ENCODE measurements at regions not wholly inside any gene's neighbourhood (a gene's known extent, or its start where the extent isn't known, plus 50 kb on each side); places are given as distances from the start of the nearest gene placed in this dataset.

DNA sequence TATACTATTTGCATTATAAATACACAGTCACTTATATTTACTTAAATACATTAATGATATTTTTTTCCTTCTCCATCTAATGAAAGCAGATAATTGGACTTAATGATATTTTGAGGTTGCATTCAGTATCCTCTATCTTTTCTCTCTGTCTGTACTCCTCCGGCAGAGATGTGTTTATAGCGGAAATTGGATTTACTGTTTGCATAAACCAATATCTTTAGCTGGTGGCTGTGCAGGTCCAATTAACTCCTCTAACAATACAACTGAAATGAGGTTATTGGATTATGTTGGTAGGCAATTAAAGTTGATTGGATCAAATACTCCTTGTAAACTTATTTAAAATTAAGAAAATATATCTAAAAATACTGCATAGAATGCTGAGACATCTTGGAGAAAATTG is 1044.2 kb upstream of the SORCS1 start:
- Histone ChIP-seq H3K27me3 (ENCODE audit: low read length) (no peaks in the 10 kb centered on the region), H3K4me2 (ENCODE audit: low read depth, low read length, poor library complexity, severe bottlenecking) (no peak overlapping the region), H4K20me1 (ENCODE audit: low read depth, low read length) (no peaks in the 10 kb centered on the region), H3K9ac (ENCODE audit: low read length) (no peak overlapping the region), H3K27ac (ENCODE audit: low read depth, low read length) (no peak overlapping the region), H3K9me2 (replicated peaks; ENCODE audit: insufficient read depth, low read length) (no peaks in the 10 kb centered on the region), H3K4me3 (ENCODE audit: insufficient read depth, low read length, poor library complexity, severe bottlenecking) (no peak overlapping the region), H3K9me3 (ENCODE audit: insufficient read depth, low read length) (no peaks in the 10 kb centered on the region), H3K79me2 (ENCODE audit: insufficient read depth, low read length) (no peaks in the 10 kb centered on the region), H3K36me3 (ENCODE audit: low read length) (no peaks in the 10 kb centered on the region), H2AFZ (ENCODE audit: low read depth, low read length, severe bottlenecking) (no peak overlapping the region), H3F3A (ENCODE audit: insufficient read depth) (no peaks in the 10 kb centered on the region)
- TF ChIP-seq, protein P1, sequence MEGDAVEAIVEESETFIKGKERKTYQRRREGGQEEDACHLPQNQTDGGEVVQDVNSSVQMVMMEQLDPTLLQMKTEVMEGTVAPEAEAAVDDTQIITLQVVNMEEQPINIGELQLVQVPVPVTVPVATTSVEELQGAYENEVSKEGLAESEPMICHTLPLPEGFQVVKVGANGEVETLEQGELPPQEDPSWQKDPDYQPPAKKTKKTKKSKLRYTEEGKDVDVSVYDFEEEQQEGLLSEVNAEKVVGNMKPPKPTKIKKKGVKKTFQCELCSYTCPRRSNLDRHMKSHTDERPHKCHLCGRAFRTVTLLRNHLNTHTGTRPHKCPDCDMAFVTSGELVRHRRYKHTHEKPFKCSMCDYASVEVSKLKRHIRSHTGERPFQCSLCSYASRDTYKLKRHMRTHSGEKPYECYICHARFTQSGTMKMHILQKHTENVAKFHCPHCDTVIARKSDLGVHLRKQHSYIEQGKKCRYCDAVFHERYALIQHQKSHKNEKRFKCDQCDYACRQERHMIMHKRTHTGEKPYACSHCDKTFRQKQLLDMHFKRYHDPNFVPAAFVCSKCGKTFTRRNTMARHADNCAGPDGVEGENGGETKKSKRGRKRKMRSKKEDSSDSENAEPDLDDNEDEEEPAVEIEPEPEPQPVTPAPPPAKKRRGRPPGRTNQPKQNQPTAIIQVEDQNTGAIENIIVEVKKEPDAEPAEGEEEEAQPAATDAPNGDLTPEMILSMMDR (IDR thresholded peaks at IDR 0.05; ENCODE audit: insufficient read depth, low read length, poor library complexity, severe bottlenecking), result no peak

DNA sequence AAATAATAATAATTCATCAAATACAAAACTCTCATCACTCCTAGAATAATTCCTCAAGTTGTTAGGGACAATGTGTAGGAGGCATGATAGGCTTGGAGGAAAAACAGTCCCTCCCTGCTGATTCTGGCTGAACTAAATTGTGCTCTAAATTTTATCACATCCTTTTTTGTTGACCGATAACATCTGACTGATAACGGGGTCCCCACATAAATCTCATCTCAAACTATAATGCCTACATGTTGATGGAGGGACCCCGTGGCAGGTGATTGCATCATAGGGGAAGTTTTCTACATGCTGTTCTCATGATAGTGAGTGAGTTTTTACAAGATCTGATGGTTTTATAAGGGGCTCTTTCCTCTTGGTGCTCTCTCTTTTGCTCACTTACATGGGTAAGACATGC is 1043.5 kb upstream of the SORCS1 start:
- no peaks in the 10 kb centered on the region for H4K20me1 ChIP-seq (ENCODE audit: low read depth, low read length)
- no peaks in the 10 kb centered on the region for H3K9me2 ChIP-seq (replicated peaks; ENCODE audit: insufficient read depth, low read length)
- no peak overlapping the region for H3K4me3 ChIP-seq (ENCODE audit: insufficient read depth, low read length, poor library complexity, severe bottlenecking)
- TF ChIP-seq, protein P1 (IDR thresholded peaks at IDR 0.05; ENCODE audit: insufficient read depth, low read length, poor library complexity, severe bottlenecking), result no peak
- no peak for TF ChIP-seq EZH2phosphoT487 (conservative IDR thresholded peaks at IDR 0.05; ENCODE audit: low read length)
- no peak overlapping the region for H3K9ac ChIP-seq (ENCODE audit: low read length)
- no peaks in the 10 kb centered on the region for H3K36me3 ChIP-seq (ENCODE audit: low read length)
- H3F3A ChIP-seq (ENCODE audit: insufficient read depth), result no peaks in the 10 kb centered on the region
- no peak overlapping the region for H3K4me2 ChIP-seq (ENCODE audit: low read depth, low read length, poor library complexity, severe bottlenecking)
- no peaks in the 10 kb centered on the region for H3K27me3 ChIP-seq (ENCODE audit: low read length)
- no peak overlapping the region for H2AFZ ChIP-seq (ENCODE audit: low read depth, low read length, severe bottlenecking)
- H3K79me2 ChIP-seq (ENCODE audit: insufficient read depth, low read length), result no peaks in the 10 kb centered on the region
- no peaks in the 10 kb centered on the region for H3K9me3 ChIP-seq (ENCODE audit: insufficient read depth, low read length)
- no peak overlapping the region for H3K27ac ChIP-seq (ENCODE audit: low read depth, low read length)

DNA sequence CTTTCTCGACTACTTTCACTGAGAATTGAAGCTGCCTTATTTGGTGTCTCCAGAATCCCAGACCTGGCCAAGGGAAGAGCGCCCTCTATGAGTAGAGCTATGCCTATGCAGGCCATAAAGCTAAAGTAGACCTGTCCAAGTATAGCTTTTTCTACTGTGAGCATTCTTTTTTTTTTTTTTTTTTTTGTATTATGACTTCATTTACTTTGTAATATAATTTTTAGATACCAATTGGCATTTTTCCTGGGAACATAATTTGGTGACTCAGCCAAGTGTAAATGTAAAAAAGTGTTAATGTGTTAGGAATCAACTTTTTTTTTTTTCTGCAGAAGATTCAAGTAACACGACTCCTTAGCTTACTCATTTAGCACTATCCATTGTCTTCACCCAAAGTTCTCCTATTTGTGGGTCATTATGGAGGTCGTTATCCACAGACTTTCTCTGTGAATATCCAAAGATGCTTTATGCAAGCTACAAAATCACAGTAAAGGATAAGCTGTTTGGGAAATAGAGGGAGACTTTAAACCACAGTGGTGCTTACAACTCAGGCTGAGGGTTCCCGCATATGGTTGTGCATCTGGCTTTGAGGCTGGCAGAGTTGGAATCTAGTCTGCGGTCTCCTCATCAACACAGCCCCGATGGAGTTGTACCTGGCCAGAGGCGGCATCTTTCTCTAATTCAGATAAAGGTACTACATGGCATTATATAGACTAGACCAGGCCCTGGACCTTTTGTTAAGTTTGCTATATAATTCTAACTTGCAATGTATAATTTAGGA is 1040.2 kb upstream of the SORCS1 start:
- no peak overlapping the region for H3K27ac ChIP-seq (ENCODE audit: low read depth, low read length)
- no peaks in the 10 kb centered on the region for H3K9me3 ChIP-seq (ENCODE audit: insufficient read depth, low read length)
- H3K9me2 ChIP-seq (replicated peaks; ENCODE audit: insufficient read depth, low read length), result no peaks in the 10 kb centered on the region
- H3K4me3 ChIP-seq (ENCODE audit: insufficient read depth, low read length, poor library complexity, severe bottlenecking), result no peak overlapping the region
- TF ChIP-seq, protein P1 (IDR thresholded peaks at IDR 0.05; ENCODE audit: insufficient read depth, low read length, poor library complexity, severe bottlenecking), result peak; percentile 41
- TF ChIP-seq EZH2phosphoT487 (conservative IDR thresholded peaks at IDR 0.05; ENCODE audit: low read length), result no peak
- H2AFZ ChIP-seq (ENCODE audit: low read depth, low read length, severe bottlenecking), result no peak overlapping the region
- no peak overlapping the region for H3K4me2 ChIP-seq (ENCODE audit: low read depth, low read length, poor library complexity, severe bottlenecking)
- no peaks in the 10 kb centered on the region for H3K27me3 ChIP-seq (ENCODE audit: low read length)
- H3K36me3 ChIP-seq (ENCODE audit: low read length), result no peaks in the 10 kb centered on the region
- no peak overlapping the region for H3K9ac ChIP-seq (ENCODE audit: low read length)
- H3K79me2 ChIP-seq (ENCODE audit: insufficient read depth, low read length), result no peaks in the 10 kb centered on the region
- no peaks in the 10 kb centered on the region for H3F3A ChIP-seq (ENCODE audit: insufficient read depth)
- no peaks in the 10 kb centered on the region for H4K20me1 ChIP-seq (ENCODE audit: low read depth, low read length)
